Sigmoid colon (tissue), 6 donors: ENCODE measurements at regions not wholly inside any gene's neighbourhood (a gene's known extent, or its start where the extent isn't known, plus 50 kb on each side); places are given as distances from the start of the nearest gene placed in this dataset.

Source experiments
- DNase-seq: peaks from one replicate; pipeline ENCODE4 v3.0.0-alpha.2; 2019
- H3K27ac ChIP-seq, 4 donors: fragments of 200-600 bp; sonication (generic); one replicate each; pipeline ENCODE4 v1.5.1; 2016 to 2019; ENCODE audit warnings: mild to moderate bottlenecking in 1 of 4
- H3K27me3 ChIP-seq, 3 donors: fragments of 200-600 bp; sonication (generic); one replicate each; pipeline ENCODE4 v1.5.1; 2019; ENCODE audit warnings: mild to moderate bottlenecking in 1 of 3
- H3K36me3 ChIP-seq, 4 donors: fragments of 200-600 bp; sonication (generic); one replicate each; pipeline ENCODE4 v1.5.1; 2016 to 2019
- H3K4me1 ChIP-seq, 4 donors: fragments of 200-600 bp; sonication (generic); one replicate each; pipeline ENCODE4 v1.5.1; 2017 to 2019
- H3K4me3 ChIP-seq, 4 donors: fragments of 200-600 bp; sonication (generic); one replicate each; pipeline ENCODE4 v1.5.1; 2017 to 2019; ENCODE audit warnings: mild to moderate bottlenecking in 2 of 4, moderate library complexity in 1 of 4
- H3K9me3 ChIP-seq, 4 donors: fragments of 200-600 bp in 3 of 4; sonication (generic) in 3 of 4; one replicate each; pipeline versions ENCODE4 v1.5.1 to v1.6.1; 2013 to 2019
- CTCF ChIP-seq, 4 experiments: fragments of 450-650 bp in 3 of 4; fragments of 200-600 bp in 1 of 4; IDR thresholded peaks; one replicate each; pipeline ENCODE4 v1.5.1; 2016 to 2019; ENCODE audit warnings: antibody characterized with exemption in 4 of 4, mild to moderate bottlenecking in 3 of 4, moderate library complexity in 2 of 4
- EP300 ChIP-seq, 4 donors: sonication (generic); formaldehyde crosslinking; IDR thresholded peaks; one replicate each; pipeline ENCODE4 v1.6.1; 2017; ENCODE audit warnings: antibody characterized with exemption in 4 of 4
- POLR2A ChIP-seq, 2 donors: fragments of 450-650 bp; IDR thresholded peaks; one replicate each; pipeline ENCODE4 v1.6.1; 2016; ENCODE audit warnings: antibody characterized with exemption in 2 of 2, mild to moderate bottlenecking in 2 of 2, moderate library complexity in 2 of 2
- POLR2AphosphoS5 ChIP-seq, 4 donors: sonication (generic); formaldehyde crosslinking; IDR thresholded peaks; one replicate each; pipeline ENCODE4 v1.6.1; 2017; ENCODE audit warnings: antibody characterized with exemption in 4 of 4
- WGBS, 2 donors: extraction: QIAGEN DNeasy Blood & Tissue Kit; methylation state at CpG; one replicate each; pipeline ENCODE4 v1.1.7; 2013; 5-methylcytosine and 5-hydroxymethylcytosine counted together
- intact Hi-C: fragments of 100-400 bp; cut with DNase I; formaldehyde crosslinking; loops from one replicate; pipeline ENCODE4 v1.15.1; 2023
- donor health status: healthy with polysubstance abuse.
- donor health status: healthy.

- H3K27ac ChIP-seq, result no peak overlapping the region
- 93 to 95% methylated on average over 7 of the region's 7 CpGs for WGBS, 2 donors
- H3K4me1 ChIP-seq, result no peaks in the 10 kb centered on the region
These were observed 115.0 kb upstream of the CLDN10 start for GRCh38 chr13:95437561-95437960.

GRCh38 chr13:95438297-95438696 is 114.2 kb upstream of the CLDN10 start:
- Histone ChIP-seq H3K36me3 (no peaks in the 10 kb centered on the region), H3K9me3 (no peaks in the 10 kb centered on the region), H3K27me3 (no peaks in the 10 kb centered on the region), H3K27ac (no peak overlapping the region), H3K4me3 (no peak overlapping the region), H3K4me1 (no peaks in the 10 kb centered on the region)
- intact Hi-C loops, result no loop called here
- TF ChIP-seq POLR2AphosphoS5 (IDR thresholded peaks at IDR 0.05) (no peak), CTCF (IDR thresholded peaks at IDR 0.05) (no peak), POLR2A (IDR thresholded peaks at IDR 0.05) (no peak), EP300 (IDR thresholded peaks at IDR 0.05) (no peak)
- 73 to 78% methylated on average over 1 of the region's 1 CpG for WGBS, 2 donors
- no peak for DNase-seq

More at GRCh38 chr13:95437561-95437960, 115.0 kb upstream of the CLDN10 start:
- Histone ChIP-seq H3K36me3 (no peaks in the 10 kb centered on the region), H3K27me3 (no peaks in the 10 kb centered on the region), H3K4me3 (no peak overlapping the region), H3K9me3 (no peaks in the 10 kb centered on the region)
- intact Hi-C loops, result no loop called here
- no peak for DNase-seq
- no peak for TF ChIP-seq CTCF (IDR thresholded peaks at IDR 0.05)
- no peak for TF ChIP-seq POLR2AphosphoS5 (IDR thresholded peaks at IDR 0.05)
- no peak for TF ChIP-seq EP300 (IDR thresholded peaks at IDR 0.05)
- no peak for TF ChIP-seq POLR2A (IDR thresholded peaks at IDR 0.05)

GRCh38 chr13:95440441-95441088 is 112.0 kb upstream of the CLDN10 start:
- DNase-seq, result no peak
- H3K27ac ChIP-seq, result no peak overlapping the region
- H3K36me3 ChIP-seq, result no peaks in the 10 kb centered on the region
- TF ChIP-seq POLR2A (IDR thresholded peaks at IDR 0.05) (no peak), POLR2AphosphoS5 (IDR thresholded peaks at IDR 0.05) (no peak), EP300 (IDR thresholded peaks at IDR 0.05) (no peak), CTCF (IDR thresholded peaks at IDR 0.05) (no peak)
- no peaks in the 10 kb centered on the region for H3K27me3 ChIP-seq
- no peaks in the 10 kb centered on the region for H3K4me1 ChIP-seq
- H3K9me3 ChIP-seq, result no peaks in the 10 kb centered on the region
- WGBS, 2 donors, result 87 to 89% methylated on average over 7 of the region's 7 CpGs
- intact Hi-C loops, result no loop called here
- no peak overlapping the region for H3K4me3 ChIP-seq

DNA sequence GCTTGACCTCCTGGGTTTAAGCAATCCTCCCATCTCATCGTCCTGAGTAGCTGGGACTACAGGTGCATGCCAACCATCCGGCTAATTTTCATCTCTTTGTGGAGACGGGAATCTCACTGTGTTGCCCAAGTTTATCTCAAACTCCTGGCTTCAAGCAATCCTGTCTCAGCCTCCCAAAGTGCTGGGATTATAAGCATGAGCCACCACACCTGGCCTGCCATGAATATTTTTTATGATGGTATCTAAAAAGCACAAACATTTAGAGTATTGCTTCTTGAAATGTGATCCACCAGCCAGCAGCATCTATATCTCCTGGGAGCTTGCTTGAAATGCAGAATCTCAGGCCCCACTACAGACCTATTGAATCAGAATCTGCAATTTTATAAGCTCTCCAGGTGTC is 111.2 kb upstream of the CLDN10 start:
- Histone ChIP-seq H3K9me3 (no peaks in the 10 kb centered on the region), H3K36me3 (no peaks in the 10 kb centered on the region), H3K4me1 (no peaks in the 10 kb centered on the region), H3K27me3 (no peaks in the 10 kb centered on the region), H3K4me3 (no peak overlapping the region), H3K27ac (no peak overlapping the region)
- no peak for DNase-seq
- WGBS, 2 donors, result 91% methylated on average over 3 of the region's 3 CpGs
- intact Hi-C loops, result no loop called here
- TF ChIP-seq POLR2AphosphoS5 (IDR thresholded peaks at IDR 0.05) (no peak), EP300 (IDR thresholded peaks at IDR 0.05) (no peak), POLR2A (IDR thresholded peaks at IDR 0.05) (no peak), CTCF (IDR thresholded peaks at IDR 0.05) (no peak)
